ENCODE measurements at regions not wholly inside any gene's neighbourhood (a gene's known extent, or its start where the extent isn't known, plus 50 kb on each side); places are given as distances from the start of the nearest gene placed in this dataset.

GRCh38 chr14:43123544-43123943, 1383.5 kb downstream of the FSCB start:
- Histone ChIP-seq H3K36me3 (no peaks in the 10 kb centered on the region), H3K4me1 (no peaks in the 10 kb centered on the region), H3K9me3 (no peaks in the 10 kb centered on the region), H3K27me3 (no peaks in the 10 kb centered on the region), H3K4me3 (no peak overlapping the region), H3K27ac (no peak overlapping the region)
- DNase-seq: no peak
- TF ChIP-seq POLR2A (IDR thresholded peaks at IDR 0.05) (no peak), CTCF (IDR thresholded peaks at IDR 0.05) (no peak)

GRCh38 chr14:43119672-43120071, 1387.4 kb downstream of the FSCB start:
- no peak for DNase-seq
- Histone ChIP-seq H3K4me3 (no peak overlapping the region), H3K27me3 (no peaks in the 10 kb centered on the region), H3K27ac (no peak overlapping the region), H3K36me3 (no peaks in the 10 kb centered on the region), H3K9me3 (no peaks in the 10 kb centered on the region), H3K4me1 (no peaks in the 10 kb centered on the region)
- TF ChIP-seq CTCF (IDR thresholded peaks at IDR 0.05): no peak
- no peak for TF ChIP-seq POLR2A (IDR thresholded peaks at IDR 0.05)

- Histone ChIP-seq H3K9me3 (no peaks in the 10 kb centered on the region), H3K4me1 (no peaks in the 10 kb centered on the region), H3K27me3 (no peaks in the 10 kb centered on the region), H3K27ac (no peak overlapping the region), H3K4me3 (no peak overlapping the region), H3K36me3 (no peaks in the 10 kb centered on the region)
- no peak for DNase-seq
- TF ChIP-seq CTCF (IDR thresholded peaks at IDR 0.05) (no peak), POLR2A (IDR thresholded peaks at IDR 0.05) (no peak)
Measured at GRCh38 chr14:43116341-43116740, 1390.7 kb downstream of the FSCB start.

- no peak overlapping the region for H3K4me3 ChIP-seq
- H3K27me3 ChIP-seq: no peaks in the 10 kb centered on the region
- no peak overlapping the region for H3K27ac ChIP-seq
- no peaks in the 10 kb centered on the region for H3K9me3 ChIP-seq
- no peaks in the 10 kb centered on the region for H3K4me1 ChIP-seq
- TF ChIP-seq POLR2A (IDR thresholded peaks at IDR 0.05): no peak
- no peak for TF ChIP-seq CTCF (IDR thresholded peaks at IDR 0.05)
- no peaks in the 10 kb centered on the region for H3K36me3 ChIP-seq
- no peak for DNase-seq
Measured at GRCh38 chr14:43105305-43105704, 1401.8 kb downstream of the FSCB start.

- no peaks in the 10 kb centered on the region for H3K4me1 ChIP-seq
- H3K4me3 ChIP-seq: no peak overlapping the region
- no peak for TF ChIP-seq CTCF (IDR thresholded peaks at IDR 0.05)
- TF ChIP-seq POLR2A (IDR thresholded peaks at IDR 0.05): no peak
- H3K36me3 ChIP-seq: no peaks in the 10 kb centered on the region
- no peak overlapping the region for H3K27ac ChIP-seq
- H3K9me3 ChIP-seq: no peaks in the 10 kb centered on the region
- no peak for DNase-seq
- no peaks in the 10 kb centered on the region for H3K27me3 ChIP-seq
Measured at GRCh38 chr14:43090380-43090779, 1416.7 kb downstream of the FSCB start.

- Histone ChIP-seq H3K4me3 (no peak overlapping the region), H3K27me3 (no peaks in the 10 kb centered on the region), H3K4me1 (no peaks in the 10 kb centered on the region), H3K9me3 (peaks cover 0 to 3% (median 0%) of the 10 kb centered on the region in 4 donors), H3K27ac (no peak overlapping the region), H3K36me3 (no peaks in the 10 kb centered on the region)
- DNase-seq: no peak
- no peak for TF ChIP-seq CTCF (IDR thresholded peaks at IDR 0.05)
Measured at GRCh38 chr14:43087666-43088065, 1419.4 kb downstream of the FSCB start.
